ENCODE measurements at regions not wholly inside any gene's neighbourhood (a gene's known extent, or its start where the extent isn't known, plus 50 kb on each side); places are given as distances from the start of the nearest gene placed in this dataset.

GRCh38 chr4:11568511-11568910 is 139.8 kb upstream of the HS3ST1 start:
- no peak for DNase-seq
- no peaks in the 10 kb centered on the region for H3K9me3 Mint-ChIP-seq
- no peak overlapping the region for H3K4me3 Mint-ChIP-seq
- H3K27me3 Mint-ChIP-seq, result no peaks in the 10 kb centered on the region
- CTCF ChIA-PET, result no interaction called here
- no peak overlapping the region for H3K27ac Mint-ChIP-seq
- no peaks in the 10 kb centered on the region for H3K36me3 Mint-ChIP-seq
- H3K4me1 Mint-ChIP-seq, result no peaks in the 10 kb centered on the region

- Mint-ChIP-seq H3K4me1 (no peaks in the 10 kb centered on the region), H3K4me3 (no peak overlapping the region), H3K27me3 (no peaks in the 10 kb centered on the region), H3K27ac (no peak overlapping the region), H3K36me3 (no peaks in the 10 kb centered on the region), H3K9me3 (no peaks in the 10 kb centered on the region)
- CTCF ChIA-PET, result no interaction called here
- no peak for DNase-seq
Observed at GRCh38 chr4:11566444-11567022, 137.8 kb upstream of the HS3ST1 start.

- Mint-ChIP-seq H3K4me1 (no peaks in the 10 kb centered on the region), H3K27ac (no peak overlapping the region), H3K9me3 (no peaks in the 10 kb centered on the region), H3K4me3 (no peak overlapping the region), H3K27me3 (no peaks in the 10 kb centered on the region), H3K36me3 (no peaks in the 10 kb centered on the region)
- CTCF ChIA-PET, result no interaction called here
- no peak for DNase-seq
Observed at GRCh38 chr4:11565899-11566298, 137.2 kb upstream of the HS3ST1 start.

- H3K4me3 Mint-ChIP-seq, result no peak overlapping the region
- CTCF ChIA-PET, result no interaction called here
Observed at GRCh38 chr4:11565213-11565612, 136.5 kb upstream of the HS3ST1 start.

GRCh38 chr4:11564021-11564420 is 135.3 kb upstream of the HS3ST1 start:
- H3K27ac Mint-ChIP-seq, result no peak overlapping the region
- H3K9me3 Mint-ChIP-seq, result no peaks in the 10 kb centered on the region
- CTCF ChIA-PET, result no interaction called here
- no peaks in the 10 kb centered on the region for H3K27me3 Mint-ChIP-seq
- no peak overlapping the region for H3K4me3 Mint-ChIP-seq
- H3K4me1 Mint-ChIP-seq, result no peaks in the 10 kb centered on the region
- no peak for DNase-seq
- H3K36me3 Mint-ChIP-seq, result no peaks in the 10 kb centered on the region

More at GRCh38 chr4:11565213-11565612, 136.5 kb upstream of the HS3ST1 start:
- H3K27ac Mint-ChIP-seq, result no peak overlapping the region
- no peaks in the 10 kb centered on the region for H3K9me3 Mint-ChIP-seq
- no peaks in the 10 kb centered on the region for H3K27me3 Mint-ChIP-seq
- H3K36me3 Mint-ChIP-seq, result no peaks in the 10 kb centered on the region
- no peaks in the 10 kb centered on the region for H3K4me1 Mint-ChIP-seq
- DNase-seq, result no peak

- H3K36me3 Mint-ChIP-seq, result no peaks in the 10 kb centered on the region
Observed at GRCh38 chr4:11549525-11549924, 120.8 kb upstream of the HS3ST1 start.

GRCh38 chr4:11548597-11549082 is 119.9 kb upstream of the HS3ST1 start:
- CTCF ChIA-PET, result no interaction called here
- no peaks in the 10 kb centered on the region for H3K36me3 Mint-ChIP-seq
- no peaks in the 10 kb centered on the region for H3K9me3 Mint-ChIP-seq
- DNase-seq, result no peak
- H3K4me1 Mint-ChIP-seq, result no peaks in the 10 kb centered on the region
- no peak overlapping the region for H3K4me3 Mint-ChIP-seq
- H3K27me3 Mint-ChIP-seq, result no peaks in the 10 kb centered on the region
- H3K27ac Mint-ChIP-seq, result no peak overlapping the region

More at GRCh38 chr4:11549525-11549924, 120.8 kb upstream of the HS3ST1 start:
- Mint-ChIP-seq H3K27ac (no peak overlapping the region), H3K9me3 (no peaks in the 10 kb centered on the region), H3K4me1 (no peaks in the 10 kb centered on the region), H3K27me3 (no peaks in the 10 kb centered on the region), H3K4me3 (no peak overlapping the region)
- DNase-seq, result no peak
- CTCF ChIA-PET, result no interaction called here

- H3K27ac Mint-ChIP-seq, result no peak overlapping the region
- no peaks in the 10 kb centered on the region for H3K27me3 Mint-ChIP-seq
- CTCF ChIA-PET, result no interaction called here
- no peak overlapping the region for H3K4me3 Mint-ChIP-seq
- DNase-seq, result no peak
- H3K36me3 Mint-ChIP-seq, result no peaks in the 10 kb centered on the region
- no peaks in the 10 kb centered on the region for H3K4me1 Mint-ChIP-seq
- H3K9me3 Mint-ChIP-seq, result no peaks in the 10 kb centered on the region
Observed at GRCh38 chr4:11546391-11547175, 117.9 kb upstream of the HS3ST1 start.

GRCh38 chr4:11545651-11546050 is 117.0 kb upstream of the HS3ST1 start:
- DNase-seq, result no peak
- Mint-ChIP-seq H3K4me1 (no peaks in the 10 kb centered on the region), H3K36me3 (no peaks in the 10 kb centered on the region), H3K27ac (no peak overlapping the region), H3K4me3 (no peak overlapping the region), H3K27me3 (no peaks in the 10 kb centered on the region), H3K9me3 (no peaks in the 10 kb centered on the region)
- CTCF ChIA-PET, result no interaction called here

GRCh38 chr4:11544211-11544610 is 115.5 kb upstream of the HS3ST1 start:
- Mint-ChIP-seq H3K27ac (no peak overlapping the region), H3K4me3 (no peak overlapping the region), H3K4me1 (no peaks in the 10 kb centered on the region), H3K9me3 (no peaks in the 10 kb centered on the region), H3K27me3 (no peaks in the 10 kb centered on the region), H3K36me3 (no peaks in the 10 kb centered on the region)
- no peak for DNase-seq
- CTCF ChIA-PET, result no interaction called here

- Mint-ChIP-seq H3K27me3 (no peaks in the 10 kb centered on the region), H3K4me3 (no peak overlapping the region), H3K36me3 (no peaks in the 10 kb centered on the region), H3K4me1 (no peaks in the 10 kb centered on the region), H3K27ac (no peak overlapping the region), H3K9me3 (no peaks in the 10 kb centered on the region)
- CTCF ChIA-PET, result no interaction called here
- DNase-seq, result no peak
Observed at GRCh38 chr4:11543706-11544105, 115.0 kb upstream of the HS3ST1 start.

GRCh38 chr4:11542952-11543351 is 114.3 kb upstream of the HS3ST1 start:
- CTCF ChIA-PET, result no interaction called here
- Mint-ChIP-seq H3K36me3 (no peaks in the 10 kb centered on the region), H3K27ac (no peak overlapping the region), H3K4me1 (no peaks in the 10 kb centered on the region), H3K4me3 (no peak overlapping the region), H3K9me3 (no peaks in the 10 kb centered on the region), H3K27me3 (no peaks in the 10 kb centered on the region)
- no peak for DNase-seq

GRCh38 chr4:11537846-11538245 is 109.2 kb upstream of the HS3ST1 start:
- no peak overlapping the region for H3K4me3 Mint-ChIP-seq
- no peak for DNase-seq
- CTCF ChIA-PET, result no interaction called here
- no peaks in the 10 kb centered on the region for H3K27me3 Mint-ChIP-seq
- H3K36me3 Mint-ChIP-seq, result no peaks in the 10 kb centered on the region
- no peak overlapping the region for H3K27ac Mint-ChIP-seq
- H3K9me3 Mint-ChIP-seq, result no peaks in the 10 kb centered on the region
- no peaks in the 10 kb centered on the region for H3K4me1 Mint-ChIP-seq

GRCh38 chr4:11535333-11535732 is 106.6 kb upstream of the HS3ST1 start:
- H3K27ac Mint-ChIP-seq, result no peak overlapping the region
- H3K4me1 Mint-ChIP-seq, result no peaks in the 10 kb centered on the region
- CTCF ChIA-PET, result no interaction called here
- no peak for DNase-seq
- H3K9me3 Mint-ChIP-seq, result no peaks in the 10 kb centered on the region
- no peaks in the 10 kb centered on the region for H3K36me3 Mint-ChIP-seq
- no peak overlapping the region for H3K4me3 Mint-ChIP-seq
- H3K27me3 Mint-ChIP-seq, result no peaks in the 10 kb centered on the region

- no peaks in the 10 kb centered on the region for H3K9me3 Mint-ChIP-seq
- no peak overlapping the region for H3K4me3 Mint-ChIP-seq
- CTCF ChIA-PET, result no interaction called here
- no peak for DNase-seq
- no peak overlapping the region for H3K27ac Mint-ChIP-seq
- H3K27me3 Mint-ChIP-seq, result no peaks in the 10 kb centered on the region
- H3K4me1 Mint-ChIP-seq, result no peaks in the 10 kb centered on the region
- H3K36me3 Mint-ChIP-seq, result no peaks in the 10 kb centered on the region
Observed at GRCh38 chr4:11534623-11535302, 106.1 kb upstream of the HS3ST1 start.

Data from activated naive CD4-positive, alpha-beta T cell treated with anti-CD3 and anti-CD28 coated beads, Interleukin-2, amount 10 ng/mL, durations not matched to agents 7 days and 5 days (primary cell).